ENCODE measurements at regions not wholly inside any gene's neighbourhood (a gene's known extent, or its start where the extent isn't known, plus 50 kb on each side); places are given as distances from the start of the nearest gene placed in this dataset.
"Not testable (repeated sequence)": the region's sequence is repeated elsewhere in the genome, so short reads cannot be mapped to it uniquely, and the experiment has no call there.

- ATAC-seq = no peak
- CTCF ChIA-PET = no interaction called here
Observed at GRCh38 chr5:74514888-74515551, 125.5 kb downstream of the ENC1 start.

GRCh38 chr5:74511770-74512169 is 128.8 kb downstream of the ENC1 start:
- H3K4me3 ChIP-seq (ENCODE audit: low read length); H3K9me3 ChIP-seq (ENCODE audit: control insufficient read depth in 2 of 3, low read length in 3 of 3); POLR2A ChIA-PET; DNase-seq; ATAC-seq; H3K27me3 ChIP-seq (ENCODE audit: control insufficient read depth in 2 of 2, insufficient read depth in 2 of 2, low read length in 2 of 2); CTCF ChIA-PET; H3K9me3 Mint-ChIP-seq; H3K36me3 ChIP-seq (ENCODE audit: control insufficient read depth in 2 of 3, insufficient read depth in 3 of 3, low read length in 3 of 3); H3K36me3 Mint-ChIP-seq; H3K27ac Mint-ChIP-seq; H3K27ac ChIP-seq (ENCODE audit: low read depth, low read length); intact Hi-C loops (cut with micrococcal nuclease); H3K4me1 ChIP-seq (ENCODE audit: control insufficient read depth in 2 of 2, insufficient read depth in 2 of 2, low read length in 2 of 2); H3K4me1 Mint-ChIP-seq; H3K4me3 Mint-ChIP-seq: not testable (repeated sequence)
- H3K27me3 Mint-ChIP-seq = peaks cover 9 to 20% (median 11%) of the 10 kb centered on the region in 5 donors

More at GRCh38 chr5:74514888-74515551, 125.5 kb downstream of the ENC1 start:
- H3K4me1 ChIP-seq (ENCODE audit: control insufficient read depth in 2 of 2, insufficient read depth in 2 of 2, low read length in 2 of 2) = no peaks in the 10 kb centered on the region
- POLR2A ChIA-PET = no interaction called here
- peaks cover 9 to 29% (median 20%) of the 10 kb centered on the region in 5 donors for H3K27me3 Mint-ChIP-seq
- no peak overlapping the region for H3K4me3 Mint-ChIP-seq
- no peak overlapping the region for H3K4me3 ChIP-seq (ENCODE audit: low read length)
- no peaks in the 10 kb centered on the region for H3K36me3 Mint-ChIP-seq
- H3K9me3 Mint-ChIP-seq = no peaks in the 10 kb centered on the region
- H3K27me3 ChIP-seq (ENCODE audit: control insufficient read depth in 2 of 2, insufficient read depth in 2 of 2, low read length in 2 of 2) = no peaks in the 10 kb centered on the region
- no peaks in the 10 kb centered on the region for H3K4me1 Mint-ChIP-seq
- no peak overlapping the region for H3K27ac Mint-ChIP-seq
- H3K27ac ChIP-seq (ENCODE audit: low read depth, low read length) = no peak overlapping the region
- DNase-seq = no peak
- H3K36me3 ChIP-seq (ENCODE audit: control insufficient read depth in 2 of 3, insufficient read depth in 3 of 3, low read length in 3 of 3) = no peaks in the 10 kb centered on the region
- intact Hi-C loops (cut with micrococcal nuclease) = no loop called here
- no peaks in the 10 kb centered on the region for H3K9me3 ChIP-seq (ENCODE audit: control insufficient read depth in 2 of 3, low read length in 3 of 3)

GRCh38 chr5:74510476-74511075 is 130.0 kb downstream of the ENC1 start:
- no peak for DNase-seq
- Mint-ChIP-seq H3K27ac (no peak overlapping the region), H3K27me3 (peaks cover 9 to 14% (median 11%) of the 10 kb centered on the region in 5 donors), H3K36me3 (no peaks in the 10 kb centered on the region), H3K4me3 (no peak overlapping the region), H3K4me1 (no peaks in the 10 kb centered on the region), H3K9me3 (no peaks in the 10 kb centered on the region)
- intact Hi-C loops (cut with micrococcal nuclease) = no loop called here
- CTCF ChIA-PET = no interaction called here
- Histone ChIP-seq H3K27ac (ENCODE audit: low read depth, low read length) (no peak overlapping the region), H3K4me3 (ENCODE audit: low read length) (no peak overlapping the region), H3K9me3 (ENCODE audit: control insufficient read depth in 2 of 3, low read length in 3 of 3) (no peaks in the 10 kb centered on the region), H3K4me1 (ENCODE audit: control insufficient read depth in 2 of 2, insufficient read depth in 2 of 2, low read length in 2 of 2) (no peaks in the 10 kb centered on the region), H3K27me3 (ENCODE audit: control insufficient read depth in 2 of 2, insufficient read depth in 2 of 2, low read length in 2 of 2) (no peaks in the 10 kb centered on the region), H3K36me3 (ENCODE audit: control insufficient read depth in 2 of 3, insufficient read depth in 3 of 3, low read length in 3 of 3) (no peaks in the 10 kb centered on the region)
- no peak for ATAC-seq
- POLR2A ChIA-PET = no interaction called here

GRCh38 chr5:74507370-74508005 is 133.0 kb downstream of the ENC1 start:
- H3K27ac Mint-ChIP-seq = no peak overlapping the region
- POLR2A ChIA-PET = no interaction called here
- no peaks in the 10 kb centered on the region for H3K36me3 ChIP-seq (ENCODE audit: control insufficient read depth in 2 of 3, insufficient read depth in 3 of 3, low read length in 3 of 3)
- peaks cover 0 to 3% (median 0%) of the 10 kb centered on the region in 5 donors for H3K27me3 Mint-ChIP-seq
- DNase-seq (no peak), ATAC-seq (no peak)
- H3K36me3 Mint-ChIP-seq = no peaks in the 10 kb centered on the region
- H3K9me3 ChIP-seq (ENCODE audit: control insufficient read depth in 2 of 3, low read length in 3 of 3) = no peaks in the 10 kb centered on the region
- CTCF ChIA-PET = no interaction called here
- H3K4me3 Mint-ChIP-seq = no peak overlapping the region
- H3K27ac ChIP-seq (ENCODE audit: low read depth, low read length) = no peak overlapping the region
- peaks cover 0 to 2% (median 0%) of the 10 kb centered on the region in 11 donors for H3K9me3 Mint-ChIP-seq
- intact Hi-C loops (cut with micrococcal nuclease) = no loop called here
- H3K4me1 ChIP-seq (ENCODE audit: control insufficient read depth in 2 of 2, insufficient read depth in 2 of 2, low read length in 2 of 2) = no peaks in the 10 kb centered on the region
- no peaks in the 10 kb centered on the region for H3K27me3 ChIP-seq (ENCODE audit: control insufficient read depth in 2 of 2, insufficient read depth in 2 of 2, low read length in 2 of 2)
- H3K4me1 Mint-ChIP-seq = no peaks in the 10 kb centered on the region
- H3K4me3 ChIP-seq (ENCODE audit: low read length) = no peak overlapping the region

- Histone ChIP-seq H3K27ac (ENCODE audit: low read depth, low read length) (no peak overlapping the region), H3K36me3 (ENCODE audit: control insufficient read depth in 2 of 3, insufficient read depth in 3 of 3, low read length in 3 of 3) (no peaks in the 10 kb centered on the region), H3K4me1 (ENCODE audit: control insufficient read depth in 2 of 2, insufficient read depth in 2 of 2, low read length in 2 of 2) (no peaks in the 10 kb centered on the region), H3K4me3 (ENCODE audit: low read length) (no peak overlapping the region), H3K27me3 (ENCODE audit: control insufficient read depth in 2 of 2, insufficient read depth in 2 of 2, low read length in 2 of 2) (no peaks in the 10 kb centered on the region), H3K9me3 (ENCODE audit: control insufficient read depth in 2 of 3, low read length in 3 of 3) (no peaks in the 10 kb centered on the region)
- DNase-seq = no peak
- intact Hi-C loops (cut with micrococcal nuclease) = no loop called here
- H3K27ac Mint-ChIP-seq = no peak overlapping the region
- H3K4me1 Mint-ChIP-seq = no peaks in the 10 kb centered on the region
- POLR2A ChIA-PET = interaction anchor here (0.5 kb wide), 1 partner anchor 213 kb away, joined by 4 read pairs; no protein-coding TSS in a partner anchor
- H3K9me3 Mint-ChIP-seq = peaks cover 0 to 2% (median 0%) of the 10 kb centered on the region in 11 donors
- no peak overlapping the region for H3K4me3 Mint-ChIP-seq
- ATAC-seq = no peak
- CTCF ChIA-PET = no interaction called here
- no peaks in the 10 kb centered on the region for H3K27me3 Mint-ChIP-seq
- H3K36me3 Mint-ChIP-seq = no peaks in the 10 kb centered on the region
Observed at GRCh38 chr5:74506119-74506518, 134.4 kb downstream of the ENC1 start.

GRCh38 chr5:74504463-74504862 is 136.1 kb downstream of the ENC1 start:
- Histone ChIP-seq H3K36me3 (ENCODE audit: control insufficient read depth in 2 of 3, insufficient read depth in 3 of 3, low read length in 3 of 3) (no peaks in the 10 kb centered on the region), H3K4me3 (ENCODE audit: low read length) (no peak overlapping the region), H3K9me3 (ENCODE audit: control insufficient read depth in 2 of 3, low read length in 3 of 3) (no peaks in the 10 kb centered on the region), H3K27ac (ENCODE audit: low read depth, low read length) (no peak overlapping the region), H3K4me1 (ENCODE audit: control insufficient read depth in 2 of 2, insufficient read depth in 2 of 2, low read length in 2 of 2) (no peaks in the 10 kb centered on the region), H3K27me3 (ENCODE audit: control insufficient read depth in 2 of 2, insufficient read depth in 2 of 2, low read length in 2 of 2) (no peaks in the 10 kb centered on the region)
- no peak for DNase-seq
- no peak for ATAC-seq
- no peaks in the 10 kb centered on the region for H3K27me3 Mint-ChIP-seq
- ChIA-PET CTCF (interaction anchor here (0.6 kb wide), 1 partner anchor 401 kb away, joined by 3 read pairs; no protein-coding TSS in a partner anchor), POLR2A (no interaction called here)
- H3K36me3 Mint-ChIP-seq = no peaks in the 10 kb centered on the region
- no peak overlapping the region for H3K4me3 Mint-ChIP-seq
- H3K9me3 Mint-ChIP-seq = peaks cover 0 to 2% (median 0%) of the 10 kb centered on the region in 11 donors
- intact Hi-C loops (cut with micrococcal nuclease) = no loop called here
- no peaks in the 10 kb centered on the region for H3K4me1 Mint-ChIP-seq
- H3K27ac Mint-ChIP-seq = no peak overlapping the region
